DOHH2 (cell line): ENCODE measurements at regions not wholly inside any gene's neighbourhood (a gene's known extent, or its start where the extent isn't known, plus 50 kb on each side); places are given as distances from the start of the nearest gene placed in this dataset.

Experiments
- EZH2phosphoT487 ChIP-seq: fragments of 200-600 bp; sonication (generic); IDR thresholded peaks from 2 replicates; pipeline ENCODE4 v1.6.1; 2017; ENCODE audit warnings: borderline replicate concordance, mild to moderate bottlenecking, antibody characterized with exemption, low read length, moderate library complexity, mixed read lengths
- TF ChIP-seq, protein P1 (sequence below): fragments of 200-600 bp; sonication (generic); IDR thresholded peaks from one replicate; pipeline ENCODE4 v1.5.1; 2014; ENCODE audit warnings: antibody characterized with exemption, mild to moderate bottlenecking, low read depth, low read length; ENCODE audit not compliant: poor library complexity, severe bottlenecking

DNA sequence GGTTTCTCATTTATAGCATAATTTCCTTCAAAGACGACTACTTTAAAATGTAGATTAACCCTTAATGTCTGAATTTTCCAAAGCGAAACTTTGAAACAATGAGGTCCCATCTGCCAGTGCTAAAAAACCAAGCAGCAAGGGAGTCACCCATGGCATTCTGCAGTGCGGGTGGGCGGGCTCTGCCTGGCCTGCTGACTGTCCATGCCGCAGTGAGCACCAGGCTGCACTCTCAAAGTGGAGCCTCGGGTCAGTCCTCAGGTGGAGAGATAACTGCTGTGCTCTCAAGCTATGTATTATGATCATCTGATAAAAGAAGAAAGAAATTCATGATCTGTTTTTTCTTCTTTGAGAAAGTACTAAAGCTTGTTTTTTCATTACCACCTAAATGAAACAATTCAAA, 581.6 kb downstream of the CETN3 start:
- TF ChIP-seq, protein P1, sequence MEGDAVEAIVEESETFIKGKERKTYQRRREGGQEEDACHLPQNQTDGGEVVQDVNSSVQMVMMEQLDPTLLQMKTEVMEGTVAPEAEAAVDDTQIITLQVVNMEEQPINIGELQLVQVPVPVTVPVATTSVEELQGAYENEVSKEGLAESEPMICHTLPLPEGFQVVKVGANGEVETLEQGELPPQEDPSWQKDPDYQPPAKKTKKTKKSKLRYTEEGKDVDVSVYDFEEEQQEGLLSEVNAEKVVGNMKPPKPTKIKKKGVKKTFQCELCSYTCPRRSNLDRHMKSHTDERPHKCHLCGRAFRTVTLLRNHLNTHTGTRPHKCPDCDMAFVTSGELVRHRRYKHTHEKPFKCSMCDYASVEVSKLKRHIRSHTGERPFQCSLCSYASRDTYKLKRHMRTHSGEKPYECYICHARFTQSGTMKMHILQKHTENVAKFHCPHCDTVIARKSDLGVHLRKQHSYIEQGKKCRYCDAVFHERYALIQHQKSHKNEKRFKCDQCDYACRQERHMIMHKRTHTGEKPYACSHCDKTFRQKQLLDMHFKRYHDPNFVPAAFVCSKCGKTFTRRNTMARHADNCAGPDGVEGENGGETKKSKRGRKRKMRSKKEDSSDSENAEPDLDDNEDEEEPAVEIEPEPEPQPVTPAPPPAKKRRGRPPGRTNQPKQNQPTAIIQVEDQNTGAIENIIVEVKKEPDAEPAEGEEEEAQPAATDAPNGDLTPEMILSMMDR: no peak
- TF ChIP-seq EZH2phosphoT487: no peak
